Liver (tissue), 8 donors: ENCODE measurements at regions not wholly inside any gene's neighbourhood (a gene's known extent, or its start where the extent isn't known, plus 50 kb on each side); places are given as distances from the start of the nearest gene placed in this dataset.

Experiments used
- DNase-seq: peaks from one replicate; pipeline ENCODE4 v3.0.0-alpha.2; 2017; ENCODE audit warnings: low spot score
- H3K27ac ChIP-seq, 2 donors: one replicate each; pipeline ENCODE4 v1.7.0; 2013; ENCODE audit warnings: inconsistent platforms in 2 of 2, low read length in 2 of 2, control low read depth in 1 of 2, low read depth in 1 of 2, mild to moderate bottlenecking in 1 of 2
- H3K27me3 ChIP-seq, 4 donors: one replicate each; pipeline versions ENCODE4 v1.6.1 to v1.7.0; 2013; ENCODE audit warnings: low read length in 3 of 4, inconsistent platforms in 1 of 4, mild to moderate bottlenecking in 1 of 4, moderate library complexity in 1 of 4; ENCODE audit not compliant: control insufficient read depth in 4 of 4, insufficient read depth in 4 of 4
- H3K36me3 ChIP-seq, 4 donors: one replicate each; pipeline versions ENCODE4 v1.6.1 to v1.7.0; 2013; ENCODE audit warnings: low read length in 3 of 4, mild to moderate bottlenecking in 3 of 4, low read depth in 1 of 4, moderate library complexity in 1 of 4; ENCODE audit not compliant: control insufficient read depth in 4 of 4, insufficient read depth in 3 of 4
- H3K4me1 ChIP-seq, 4 donors: one replicate each; pipeline versions ENCODE4 v1.6.1 to v1.7.0; 2013; ENCODE audit warnings: low read length in 3 of 4, mild to moderate bottlenecking in 3 of 4, moderate library complexity in 1 of 4; ENCODE audit not compliant: control insufficient read depth in 4 of 4, insufficient read depth in 4 of 4
- H3K4me3 ChIP-seq, 3 donors: one replicate each; pipeline versions ENCODE4 v1.6.1 to v1.7.0; 2013; ENCODE audit warnings: low read length in 3 of 3, control low read depth in 1 of 3, low read depth in 1 of 3, mild to moderate bottlenecking in 1 of 3
- H3K9ac ChIP-seq, 2 donors: one replicate each; pipeline ENCODE4 v1.7.0; 2013; ENCODE audit warnings: low read length in 2 of 2, mild to moderate bottlenecking in 2 of 2, moderate library complexity in 2 of 2, control low read depth in 1 of 2, low read depth in 1 of 2
- H3K9me3 ChIP-seq, 4 donors: one replicate each; pipeline versions ENCODE4 v1.6.1 to v1.7.0; 2013; ENCODE audit warnings: low read length in 3 of 4; ENCODE audit not compliant: control insufficient read depth in 4 of 4
- ATF3 ChIP-seq: IDR thresholded peaks from 2 replicates; pipeline ENCODE4 v1.6.1; 2016; ENCODE audit warnings: antibody characterized with exemption
- CTCF ChIP-seq: fragments of 150-350 bp; IDR thresholded peaks from 2 replicates; pipeline ENCODE4 v1.5.1; 2017; ENCODE audit warnings: improper control_type of control experiment, low read depth, low read length; ENCODE audit not compliant: missing input control
- EGR1 ChIP-seq, 2 donors: IDR thresholded peaks; 2 replicates each; pipeline ENCODE4 v1.6.1; 2016 to 2018; ENCODE audit warnings: antibody characterized with exemption in 2 of 2, low read depth in 2 of 2
- FOXA1 ChIP-seq: IDR thresholded peaks from 2 replicates; pipeline ENCODE4 v1.6.1; 2016; ENCODE audit warnings: antibody characterized with exemption
- FOXA2 ChIP-seq: IDR thresholded peaks from 2 replicates; pipeline ENCODE4 v1.6.1; 2016; ENCODE audit warnings: antibody characterized with exemption
- GABPA ChIP-seq, 2 donors: IDR thresholded peaks in 1 of 2; conservative IDR thresholded peaks in 1 of 2; 2 replicates each; pipeline ENCODE4 v1.6.1; 2016; ENCODE audit warnings: antibody characterized with exemption in 2 of 2, mild to moderate bottlenecking in 1 of 2, moderate library complexity in 1 of 2
- HNF4A ChIP-seq, 2 donors: conservative IDR thresholded peaks; 2 replicates each; pipeline ENCODE4 v1.6.1; 2016; ENCODE audit warnings: antibody characterized with exemption in 2 of 2, mild to moderate bottlenecking in 2 of 2
- HNF4G ChIP-seq: IDR thresholded peaks from 2 replicates; pipeline ENCODE4 v1.6.1; 2016; ENCODE audit warnings: antibody characterized with exemption
- JUND ChIP-seq, 2 donors: IDR thresholded peaks; 2 replicates each; pipeline ENCODE4 v1.6.1; 2016; ENCODE audit warnings: antibody characterized with exemption in 2 of 2
- MAX ChIP-seq: IDR thresholded peaks from 2 replicates; pipeline ENCODE4 v1.6.1; 2016; ENCODE audit warnings: antibody characterized with exemption
- NR2F2 ChIP-seq: IDR thresholded peaks from 2 replicates; pipeline ENCODE4 v1.6.1; 2016; ENCODE audit warnings: antibody characterized with exemption
- REST ChIP-seq: IDR thresholded peaks from 2 replicates; pipeline ENCODE4 v1.6.1; 2016; ENCODE audit warnings: antibody characterized with exemption, mild to moderate bottlenecking
- RXRA ChIP-seq, 2 donors: IDR thresholded peaks; 2 replicates each; pipeline ENCODE4 v1.6.1; 2017 to 2018; ENCODE audit warnings: antibody characterized with exemption in 2 of 2, mild to moderate bottlenecking in 1 of 2
- SP1 ChIP-seq: IDR thresholded peaks from 2 replicates; pipeline ENCODE4 v1.6.1; 2018; ENCODE audit warnings: antibody characterized with exemption, mild to moderate bottlenecking
- TAF1 ChIP-seq: conservative IDR thresholded peaks from 2 replicates; pipeline ENCODE4 v1.6.1; 2016; ENCODE audit warnings: antibody characterized with exemption, mild to moderate bottlenecking
- YY1 ChIP-seq: IDR thresholded peaks from 2 replicates; pipeline ENCODE4 v1.6.1; 2016; ENCODE audit warnings: antibody characterized with exemption, mild to moderate bottlenecking
- ZBTB33 ChIP-seq: IDR thresholded peaks from 2 replicates; pipeline ENCODE4 v1.6.1; 2016; ENCODE audit warnings: antibody characterized with exemption
- WGBS: extraction: QIAGEN DNeasy Blood & Tissue Kit; methylation state at CpG from one replicate; pipeline ENCODE4 v1.1.7; 2013; 5-methylcytosine and 5-hydroxymethylcytosine counted together
- donor health status: healthy.
- donor health status: healthy.
- donor health status: healthy.
- donor health status: healthy.
- donor health status: healthy.

GRCh38 chr4:35175487-35175886 lies 1068.8 kb downstream of the ARAP2 start:
- no peak for TF ChIP-seq ZBTB33
- no peak for TF ChIP-seq SP1
- no peak for TF ChIP-seq CTCF
- TF ChIP-seq NR2F2, result no peak
- no peak for TF ChIP-seq EGR1 (IDR thresholded peaks at IDR 0.05; ENCODE audit: low read depth in 2 of 2)
- no peak for TF ChIP-seq HNF4A (conservative IDR thresholded peaks at IDR 0.05)
- no peak for TF ChIP-seq JUND (IDR thresholded peaks at IDR 0.05)
- no peak for TF ChIP-seq FOXA1
- no peak for TF ChIP-seq REST
- no peak for TF ChIP-seq FOXA2
- TF ChIP-seq MAX, result no peak
- no peak for TF ChIP-seq GABPA (IDR thresholded peaks at IDR 0.05 in 1 of 2, conservative IDR thresholded peaks at IDR 0.05 in 1 of 2)
- TF ChIP-seq ATF3, result no peak
- TF ChIP-seq YY1, result no peak
- no peak overlapping the region for H3K9ac ChIP-seq

GRCh38 chr4:35175894-35176293 lies 1068.4 kb downstream of the ARAP2 start:
- Histone ChIP-seq H3K36me3 (no peaks in the 10 kb centered on the region), H3K4me1 (no peaks in the 10 kb centered on the region), H3K27me3 (no peaks in the 10 kb centered on the region), H3K27ac (no peak overlapping the region), H3K9me3 (no peaks in the 10 kb centered on the region), H3K4me3 (no peak overlapping the region), H3K9ac (no peak overlapping the region)
- no peak for DNase-seq
- 41% methylated on average over 2 of the region's 2 CpGs for whole genome bisulfite sequencing
- TF ChIP-seq TAF1, result no peak
- no peak for TF ChIP-seq ZBTB33
- no peak for TF ChIP-seq FOXA1
- no peak for TF ChIP-seq RXRA (IDR thresholded peaks at IDR 0.05)
- TF ChIP-seq NR2F2, result no peak
- TF ChIP-seq HNF4G, result no peak
- TF ChIP-seq EGR1 (IDR thresholded peaks at IDR 0.05; ENCODE audit: low read depth in 2 of 2), result no peak
- no peak for TF ChIP-seq MAX
- TF ChIP-seq HNF4A (conservative IDR thresholded peaks at IDR 0.05), result no peak
- TF ChIP-seq GABPA (IDR thresholded peaks at IDR 0.05 in 1 of 2, conservative IDR thresholded peaks at IDR 0.05 in 1 of 2), result no peak
- TF ChIP-seq CTCF, result no peak

More at GRCh38 chr4:35175487-35175886, 1068.8 kb downstream of the ARAP2 start:
- WGBS, result 65% methylated on average over 4 of the region's 4 CpGs
- no peak overlapping the region for H3K27ac ChIP-seq
- H3K36me3 ChIP-seq, result no peaks in the 10 kb centered on the region
- H3K4me1 ChIP-seq, result no peaks in the 10 kb centered on the region
- H3K9me3 ChIP-seq, result no peaks in the 10 kb centered on the region
- H3K27me3 ChIP-seq, result no peaks in the 10 kb centered on the region
- DNase-seq, result no peak
- H3K4me3 ChIP-seq, result no peak overlapping the region
